Epidermal melanocyte (primary cell): ENCODE measurements at regions not wholly inside any gene's neighbourhood (a gene's known extent, or its start where the extent isn't known, plus 50 kb on each side); places are given as distances from the start of the nearest gene placed in this dataset.

Experiments used
- DNase-seq: peaks from one replicate; pipeline ENCODE4 v3.0.0; 2011; ENCODE audit warnings: low spot score; ENCODE audit not compliant: insufficient read length

- DNase-seq: no peak
Measured at GRCh38 chr1:199727682-199728081, 299.8 kb upstream of the NR5A2 start.

- no peak for DNase-seq
Measured at GRCh38 chr1:199728345-199728744, 299.2 kb upstream of the NR5A2 start.

DNA sequence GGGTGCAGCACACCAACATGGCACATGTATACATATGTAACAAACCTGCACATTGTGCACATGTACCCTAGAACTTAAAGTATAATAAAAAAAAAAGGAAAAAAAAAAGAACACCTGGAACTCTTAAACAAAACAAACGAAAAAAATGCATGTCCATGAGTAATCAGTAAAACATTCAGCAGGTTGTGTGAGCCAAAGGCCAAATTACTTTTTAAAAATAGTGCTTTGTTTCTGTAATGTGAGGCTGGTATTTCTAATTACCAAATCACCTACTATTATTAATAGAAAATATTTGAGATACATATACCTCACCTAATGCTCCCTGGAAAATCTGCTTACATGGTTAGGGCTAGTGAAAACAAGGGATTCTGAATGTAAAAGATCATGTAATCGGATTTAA is 294.4 kb upstream of the NR5A2 start:
- no peak for DNase-seq

DNA sequence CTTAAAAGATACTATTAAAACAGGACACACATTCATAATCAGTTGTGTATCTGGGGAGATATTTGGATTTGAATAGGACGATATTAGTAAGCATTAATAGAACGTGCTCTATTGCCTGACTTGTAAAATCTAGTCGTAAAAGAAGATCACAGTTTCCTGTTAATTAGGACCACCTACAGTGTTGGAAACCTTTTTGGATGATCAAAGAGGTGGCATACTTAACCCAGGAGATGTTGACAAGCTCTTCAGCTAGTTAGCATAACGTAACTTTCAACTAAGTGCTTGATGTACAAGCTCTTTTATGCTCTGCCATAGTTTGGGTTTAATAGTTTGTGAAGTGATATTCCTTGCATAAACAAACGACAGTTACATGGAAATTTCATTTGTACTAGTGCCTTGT is 293.3 kb upstream of the NR5A2 start:
- no peak for DNase-seq

- DNase-seq: no peak
Measured at GRCh38 chr1:199735660-199736059, 291.9 kb upstream of the NR5A2 start.

- no peak for DNase-seq
Measured at GRCh38 chr1:199736646-199737045, 290.9 kb upstream of the NR5A2 start.

GRCh38 chr1:199741586-199741985 is 285.9 kb upstream of the NR5A2 start:
- DNase-seq: no peak

GRCh38 chr1:199742547-199742946 is 285.0 kb upstream of the NR5A2 start:
- no peak for DNase-seq

DNA sequence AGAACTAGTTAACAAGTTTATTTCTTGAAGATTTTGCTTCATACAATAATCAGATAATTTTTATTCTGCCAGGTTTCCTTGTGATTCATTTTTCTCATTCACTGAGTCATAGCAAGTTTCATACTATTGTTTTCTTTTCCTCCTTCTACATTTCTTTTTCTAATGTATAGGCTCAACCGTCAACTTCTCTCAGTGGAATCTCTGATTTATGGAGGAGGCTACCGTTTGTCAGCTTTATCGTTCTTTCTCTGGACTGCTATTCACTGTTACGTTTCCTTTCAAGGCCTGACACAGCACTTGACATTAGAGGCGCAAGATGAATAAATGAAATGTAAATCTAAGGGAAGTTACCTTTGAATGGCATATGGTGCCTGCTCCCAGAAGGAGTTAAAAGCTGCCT is 284.3 kb upstream of the NR5A2 start:
- DNase-seq: no peak

DNA sequence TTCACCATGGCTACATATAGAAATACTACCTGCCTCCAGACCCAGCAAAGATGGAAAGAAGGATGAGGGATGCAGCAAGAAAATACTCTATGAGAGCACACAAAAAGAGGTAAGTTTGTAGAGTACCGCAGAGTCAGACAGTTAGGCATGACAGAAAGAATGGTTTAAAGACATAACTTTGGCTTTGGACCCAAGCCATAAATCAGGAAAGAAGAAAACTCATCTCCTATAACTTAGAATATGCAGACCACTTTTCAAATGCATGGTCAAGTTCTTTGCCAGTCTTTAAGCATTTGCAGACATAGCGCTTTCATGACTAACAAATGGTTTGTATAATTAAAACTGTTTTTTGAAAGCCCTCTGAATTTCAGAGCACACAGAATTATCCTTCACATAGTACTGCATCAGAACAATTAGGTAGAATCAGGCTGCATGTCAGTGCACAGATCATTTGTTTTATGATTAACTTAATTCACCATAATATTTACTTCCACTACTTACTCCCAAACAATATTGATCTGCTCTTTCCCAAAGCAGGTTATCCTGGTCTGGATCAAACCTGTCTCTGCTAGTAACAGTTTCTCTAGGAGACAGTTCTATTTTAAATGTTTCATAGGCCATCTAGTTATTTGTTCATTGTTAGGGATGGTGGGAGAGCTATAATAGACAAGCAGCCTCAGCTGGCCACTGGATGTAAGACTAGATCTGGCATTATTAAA is 280.7 kb upstream of the NR5A2 start:
- DNase-seq: no peak

DNA sequence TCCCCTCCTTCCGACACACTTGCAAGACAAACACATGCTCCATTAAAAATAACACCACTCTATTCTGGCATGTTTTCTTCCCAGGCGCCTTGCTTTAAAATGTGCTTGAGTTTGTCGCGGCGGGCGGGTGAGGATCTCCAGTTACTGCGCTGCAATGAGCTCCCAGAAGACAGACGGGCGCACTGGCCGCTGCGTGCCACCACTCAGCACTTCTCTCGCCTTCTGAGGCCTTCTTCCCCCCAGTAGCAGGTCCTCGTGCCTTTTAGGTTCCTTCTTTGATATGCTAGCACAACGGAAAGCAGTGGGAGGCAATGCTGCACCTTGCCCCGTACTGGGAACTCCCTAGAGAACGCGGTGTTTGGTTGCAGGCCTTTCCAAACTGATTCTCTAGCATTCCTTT is 279.5 kb upstream of the NR5A2 start:
- DNase-seq: no peak

DNA sequence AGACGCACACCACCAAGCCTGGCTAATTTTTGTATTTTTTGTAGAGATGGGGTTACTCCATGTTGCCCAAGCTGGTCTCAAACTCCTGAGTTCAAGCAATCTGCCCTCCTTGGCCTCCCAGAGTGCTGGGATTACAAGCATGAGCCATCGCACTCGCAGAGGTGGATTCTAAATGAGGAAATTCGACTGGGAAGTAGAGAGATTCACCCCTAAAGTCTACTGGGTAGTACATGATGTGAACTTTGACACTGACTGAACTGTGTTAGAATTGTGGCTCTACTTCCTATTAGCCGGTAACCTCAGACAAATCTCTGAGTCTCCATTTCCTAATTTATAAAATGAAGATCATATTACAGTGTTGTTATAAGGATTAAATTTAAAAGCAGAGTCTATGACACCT is 276.0 kb upstream of the NR5A2 start:
- no peak for DNase-seq

- no peak for DNase-seq
Measured at GRCh38 chr1:199751962-199752687, 275.4 kb upstream of the NR5A2 start.

GRCh38 chr1:199752688-199753027 is 274.9 kb upstream of the NR5A2 start:
- no peak for DNase-seq

DNA sequence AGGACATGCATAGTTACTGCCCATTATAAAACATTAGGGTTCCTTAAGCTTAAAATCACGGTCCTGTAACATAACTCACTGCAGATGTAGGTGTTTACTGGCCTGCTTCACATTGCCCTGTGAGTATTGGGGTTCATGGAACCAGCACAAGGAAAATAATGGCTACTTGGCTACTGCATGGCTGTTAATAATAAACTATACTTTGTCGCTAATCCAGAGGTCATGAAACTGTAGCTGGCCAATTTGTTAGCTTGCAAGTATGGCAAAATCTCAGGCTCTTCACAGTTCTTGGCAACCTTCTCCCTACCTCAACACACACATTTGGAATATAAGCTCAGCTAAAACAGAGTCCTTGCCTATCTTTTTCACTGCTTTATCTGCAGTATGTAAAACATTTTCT is 274.0 kb upstream of the NR5A2 start:
- DNase-seq: no peak

DNA sequence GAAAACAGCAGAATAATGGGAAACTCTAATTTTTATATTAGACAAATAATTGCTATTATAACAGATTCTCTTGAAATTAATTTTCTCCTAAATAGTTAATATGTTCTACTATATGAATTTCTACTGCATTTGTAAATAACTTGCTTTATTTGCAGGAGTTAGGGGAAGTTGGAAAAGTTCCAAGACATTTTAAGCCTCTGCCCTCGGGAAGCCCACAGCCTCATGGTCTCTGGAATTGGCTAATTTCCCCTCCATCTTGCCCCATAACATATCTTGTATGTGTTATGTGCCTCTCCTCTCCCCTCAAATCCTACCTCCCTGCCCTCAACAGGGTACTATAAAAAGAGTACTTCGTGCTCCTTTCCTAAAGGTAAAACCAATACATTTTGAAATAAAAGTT is 271.4 kb upstream of the NR5A2 start:
- no peak for DNase-seq

DNA sequence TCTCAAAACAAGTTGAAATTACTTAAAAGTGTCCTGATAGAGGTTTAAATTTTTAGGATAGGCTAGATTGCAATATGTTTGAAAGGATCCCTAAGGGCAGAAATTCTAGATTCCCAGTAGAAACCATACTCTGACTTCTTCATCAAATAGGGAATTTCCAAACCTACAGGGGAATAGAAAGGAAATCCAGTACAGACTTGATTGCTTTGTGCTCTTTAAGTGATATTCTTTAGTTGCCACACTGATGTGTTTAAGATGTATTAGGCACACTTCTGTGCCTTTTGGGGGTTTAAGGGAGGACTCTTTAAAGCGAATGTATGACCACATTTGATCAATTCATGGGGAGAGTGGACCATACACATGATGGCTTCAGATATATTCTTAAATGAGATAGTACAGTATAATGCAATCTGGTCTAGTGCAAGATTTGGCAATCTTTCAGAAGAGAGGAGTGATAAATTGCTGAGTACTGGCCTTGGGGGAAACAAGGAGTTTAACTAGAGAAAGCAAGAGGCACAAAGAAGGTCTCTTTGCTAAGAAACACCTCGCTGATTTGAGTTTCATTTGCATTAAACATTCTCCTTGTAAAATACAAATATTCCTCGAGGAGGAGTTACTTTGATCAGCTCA is 268.8 kb upstream of the NR5A2 start:
- no peak for DNase-seq

DNA sequence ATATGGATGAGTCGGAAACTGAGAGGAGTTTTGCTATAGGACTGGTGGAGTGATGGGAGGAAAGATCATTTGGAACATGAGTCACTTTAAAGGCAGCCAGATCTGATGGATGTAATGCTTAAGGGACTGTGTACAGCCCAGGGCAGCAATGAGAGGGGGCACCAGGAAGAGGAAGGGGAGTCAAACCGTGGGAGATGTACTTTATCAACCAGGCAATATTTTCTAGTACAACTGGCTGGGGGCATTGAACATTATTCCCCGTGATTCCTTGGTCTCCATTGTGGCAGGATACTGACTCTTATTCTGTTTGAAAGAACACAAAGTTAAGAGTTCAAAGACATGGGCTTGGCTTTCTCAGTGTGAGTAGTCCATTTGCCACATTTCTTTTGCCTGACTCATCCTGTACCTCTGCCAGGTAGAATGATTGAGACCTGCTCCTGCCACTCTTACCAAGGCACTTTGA is 268.2 kb upstream of the NR5A2 start:
- DNase-seq: no peak

- DNase-seq: no peak
Measured at GRCh38 chr1:199762572-199762971, 264.9 kb upstream of the NR5A2 start.

DNA sequence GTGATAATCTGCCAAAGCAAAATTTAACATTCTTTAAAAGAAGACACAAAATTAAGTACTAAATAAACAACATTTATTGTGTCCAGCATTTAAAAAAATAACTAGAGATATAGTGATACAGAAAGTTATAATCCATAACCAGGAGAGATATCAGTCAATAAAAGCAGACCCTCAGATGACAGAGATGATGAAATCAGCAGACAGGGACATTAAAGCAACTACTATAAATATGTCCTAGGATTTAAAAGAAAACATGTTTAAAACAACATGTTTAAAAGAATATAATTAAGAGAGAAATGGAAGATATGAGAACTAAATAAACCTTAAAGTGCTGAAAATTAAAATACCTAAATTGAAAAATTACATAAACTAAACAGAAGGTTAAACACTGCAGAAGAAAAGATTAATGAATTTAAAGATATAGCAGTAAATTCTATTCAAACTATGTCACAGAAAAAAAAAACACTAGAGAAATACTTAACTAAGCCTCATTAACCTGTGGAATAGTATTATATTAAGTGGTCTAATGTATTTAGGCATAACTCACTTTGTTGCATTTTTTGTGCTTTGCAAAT is 261.2 kb upstream of the NR5A2 start:
- DNase-seq: no peak

DNA sequence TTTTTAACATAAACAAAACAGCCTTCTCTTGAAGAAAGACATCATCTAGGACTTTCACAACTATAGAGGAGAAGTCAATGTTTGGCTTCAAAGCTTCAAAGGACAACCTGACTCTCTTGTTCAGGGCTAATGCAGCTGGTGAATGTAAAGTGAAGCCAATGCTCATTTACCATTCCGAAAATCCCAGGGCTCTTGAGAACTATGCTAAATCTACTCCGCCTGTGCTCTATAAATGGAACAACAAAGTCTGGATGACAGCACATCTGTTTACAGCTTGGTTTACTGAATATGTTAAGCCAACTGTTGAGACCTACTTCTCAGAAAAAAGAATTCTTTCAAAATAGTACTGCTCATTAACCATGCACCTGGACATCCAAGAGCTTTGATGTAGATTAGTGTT is 259.8 kb upstream of the NR5A2 start:
- no peak for DNase-seq

- no peak for DNase-seq
Measured at GRCh38 chr1:199774433-199775089, 252.9 kb upstream of the NR5A2 start.
